ENCODE measurements at regions not wholly inside any gene's neighbourhood (a gene's known extent, or its start where the extent isn't known, plus 50 kb on each side); places are given as distances from the start of the nearest gene placed in this dataset.

- WGBS (ENCODE audit: insufficient coverage) = no CpG with 5 or more reads among the region's 2 CpGs
- ChIA-PET POLR2A (no interaction called here), CTCF (no interaction called here)
- Mint-ChIP-seq H3K27me3 (peaks cover 1 to 11% of the 10 kb centered on the region in 2 donors), H3K27ac (no peak overlapping the region), H3K4me1 (no peaks in the 10 kb centered on the region), H3K36me3 (no peaks in the 10 kb centered on the region), H3K9me3 (peaks cover 0 to under 1% (median 0%) of the 10 kb centered on the region in 3 donors), H3K4me3 (no peak overlapping the region)
- no peak overlapping the region for H3K4me3 ChIP-seq (ENCODE audit: control insufficient read depth in 1 of 2, extremely low read depth in 1 of 2, low read length in 1 of 2)
- H3K9me3 ChIP-seq = no peaks in the 10 kb centered on the region
- no peaks in the 10 kb centered on the region for H3K27me3 ChIP-seq (replicated peaks in 1 of 2; ENCODE audit: control insufficient read depth in 2 of 2, extremely low read depth in 1 of 2, insufficient read depth in 2 of 2, low read length in 1 of 2)
- H3K27ac ChIP-seq (ENCODE audit: low read length) = no peak overlapping the region
- H3K36me3 ChIP-seq (ENCODE audit: control insufficient read depth in 2 of 2, extremely low read depth in 1 of 2, insufficient read depth in 1 of 2, low read length in 1 of 2) = no peaks in the 10 kb centered on the region
- ATAC-seq (replicated peaks in 1 of 4) (no peak), DNase-seq (no peak)
- H3K4me1 ChIP-seq (ENCODE audit: control insufficient read depth in 1 of 2, extremely low read depth in 1 of 2, insufficient read depth in 2 of 2, low read length in 2 of 2) = no peaks in the 10 kb centered on the region
Observed at GRCh38 chr20:60713396-60713795, 538.7 kb upstream of the CDH4 start.

GRCh38 chr20:60715172-60715571 lies 536.9 kb upstream of the CDH4 start:
- Histone ChIP-seq H3K4me3 (ENCODE audit: control insufficient read depth in 1 of 2, extremely low read depth in 1 of 2, low read length in 1 of 2) (no peak overlapping the region), H3K9me3 (no peaks in the 10 kb centered on the region), H3K27me3 (replicated peaks in 1 of 2; ENCODE audit: control insufficient read depth in 2 of 2, extremely low read depth in 1 of 2, insufficient read depth in 2 of 2, low read length in 1 of 2) (no peaks in the 10 kb centered on the region), H3K36me3 (ENCODE audit: control insufficient read depth in 2 of 2, extremely low read depth in 1 of 2, insufficient read depth in 1 of 2, low read length in 1 of 2) (no peaks in the 10 kb centered on the region), H3K27ac (ENCODE audit: low read length) (no peak overlapping the region), H3K4me1 (ENCODE audit: control insufficient read depth in 1 of 2, extremely low read depth in 1 of 2, insufficient read depth in 2 of 2, low read length in 2 of 2) (no peaks in the 10 kb centered on the region)
- WGBS (ENCODE audit: insufficient coverage) = 68% methylated on average over 6 of the region's 9 CpGs
- Mint-ChIP-seq H3K36me3 (no peaks in the 10 kb centered on the region), H3K27me3 (peaks cover 1 to 25% of the 10 kb centered on the region in 2 donors), H3K4me3 (no peak overlapping the region), H3K4me1 (no peaks in the 10 kb centered on the region), H3K27ac (no peak overlapping the region), H3K9me3 (peaks cover 0 to 2% (median 0%) of the 10 kb centered on the region in 3 donors)
- ATAC-seq (replicated peaks in 1 of 4) (no peak), DNase-seq (no peak)
- ChIA-PET POLR2A (no interaction called here), CTCF (no interaction called here)

GRCh38 chr20:60718743-60719480 lies 533.1 kb upstream of the CDH4 start:
- Histone ChIP-seq H3K27ac (ENCODE audit: low read length) (no peak overlapping the region), H3K4me3 (ENCODE audit: control insufficient read depth in 1 of 2, extremely low read depth in 1 of 2, low read length in 1 of 2) (no peak overlapping the region), H3K4me1 (ENCODE audit: control insufficient read depth in 1 of 2, extremely low read depth in 1 of 2, insufficient read depth in 2 of 2, low read length in 2 of 2) (no peaks in the 10 kb centered on the region), H3K9me3 (no peaks in the 10 kb centered on the region), H3K36me3 (ENCODE audit: control insufficient read depth in 2 of 2, extremely low read depth in 1 of 2, insufficient read depth in 1 of 2, low read length in 1 of 2) (no peaks in the 10 kb centered on the region), H3K27me3 (replicated peaks in 1 of 2; ENCODE audit: control insufficient read depth in 2 of 2, extremely low read depth in 1 of 2, insufficient read depth in 2 of 2, low read length in 1 of 2) (no peaks in the 10 kb centered on the region)
- POLR2A ChIA-PET = no interaction called here
- H3K27me3 Mint-ChIP-seq = peaks cover 3 to 31% of the 10 kb centered on the region in 2 donors
- no peak for DNase-seq
- H3K4me1 Mint-ChIP-seq = no peaks in the 10 kb centered on the region
- CTCF ChIA-PET = no interaction called here
- H3K4me3 Mint-ChIP-seq = no peak overlapping the region
- 61% methylated on average over 11 of the region's 11 CpGs for WGBS (ENCODE audit: insufficient coverage)
- no peak for ATAC-seq (replicated peaks in 1 of 4)
- H3K9me3 Mint-ChIP-seq = peaks cover 0 to 2% (median 0%) of the 10 kb centered on the region in 3 donors
- H3K27ac Mint-ChIP-seq = no peak overlapping the region
- no peaks in the 10 kb centered on the region for H3K36me3 Mint-ChIP-seq

GRCh38 chr20:60725311-60725906 lies 526.7 kb upstream of the CDH4 start:
- Mint-ChIP-seq H3K9me3 (peaks cover 4 to 8% (median 6%) of the 10 kb centered on the region in 3 donors), H3K4me1 (no peaks in the 10 kb centered on the region), H3K36me3 (no peaks in the 10 kb centered on the region), H3K27ac (no peak overlapping the region), H3K4me3 (no peak overlapping the region), H3K27me3 (peaks cover 4% of the 10 kb centered on the region in 2 donors)
- 35% methylated on average over 4 of the region's 4 CpGs for WGBS (ENCODE audit: insufficient coverage)
- ChIA-PET CTCF (no interaction called here), POLR2A (no interaction called here)
- H3K36me3 ChIP-seq (ENCODE audit: control insufficient read depth in 2 of 2, extremely low read depth in 1 of 2, insufficient read depth in 1 of 2, low read length in 1 of 2) = no peaks in the 10 kb centered on the region
- no peak overlapping the region for H3K4me3 ChIP-seq (ENCODE audit: control insufficient read depth in 1 of 2, extremely low read depth in 1 of 2, low read length in 1 of 2)
- peaks cover 0 to 3% of the 10 kb centered on the region in 2 experiments for H3K27me3 ChIP-seq (replicated peaks in 1 of 2; ENCODE audit: control insufficient read depth in 2 of 2, extremely low read depth in 1 of 2, insufficient read depth in 2 of 2, low read length in 1 of 2)
- H3K9me3 ChIP-seq = no peaks in the 10 kb centered on the region
- no peak overlapping the region for H3K27ac ChIP-seq (ENCODE audit: low read length)
- DNase-seq (no peak), ATAC-seq (replicated peaks in 1 of 4) (no peak)
- no peaks in the 10 kb centered on the region for H3K4me1 ChIP-seq (ENCODE audit: control insufficient read depth in 1 of 2, extremely low read depth in 1 of 2, insufficient read depth in 2 of 2, low read length in 2 of 2)

- POLR2A ChIA-PET = no interaction called here
- CTCF ChIA-PET = no interaction called here
- H3K9me3 ChIP-seq = no peaks in the 10 kb centered on the region
- Mint-ChIP-seq H3K27me3 (peaks cover 0 to 2% of the 10 kb centered on the region in 2 donors), H3K4me1 (no peaks in the 10 kb centered on the region), H3K9me3 (peaks cover 4 to 8% (median 6%) of the 10 kb centered on the region in 3 donors), H3K4me3 (no peak overlapping the region), H3K27ac (no peak overlapping the region), H3K36me3 (no peaks in the 10 kb centered on the region)
- no CpG with 5 or more reads among the region's 1 CpG for WGBS (ENCODE audit: insufficient coverage)
- H3K36me3 ChIP-seq (ENCODE audit: control insufficient read depth in 2 of 2, extremely low read depth in 1 of 2, insufficient read depth in 1 of 2, low read length in 1 of 2) = no peaks in the 10 kb centered on the region
- H3K27ac ChIP-seq (ENCODE audit: low read length) = no peak overlapping the region
- peaks cover 0 to 3% of the 10 kb centered on the region in 2 experiments for H3K27me3 ChIP-seq (replicated peaks in 1 of 2; ENCODE audit: control insufficient read depth in 2 of 2, extremely low read depth in 1 of 2, insufficient read depth in 2 of 2, low read length in 1 of 2)
- H3K4me1 ChIP-seq (ENCODE audit: control insufficient read depth in 1 of 2, extremely low read depth in 1 of 2, insufficient read depth in 2 of 2, low read length in 2 of 2) = no peaks in the 10 kb centered on the region
- no peak for ATAC-seq (replicated peaks in 1 of 4)
- no peak for DNase-seq
- H3K4me3 ChIP-seq (ENCODE audit: control insufficient read depth in 1 of 2, extremely low read depth in 1 of 2, low read length in 1 of 2) = no peak overlapping the region
Observed at GRCh38 chr20:60727425-60727824, 524.6 kb upstream of the CDH4 start.

GRCh38 chr20:60728705-60729104 lies 523.4 kb upstream of the CDH4 start:
- DNase-seq (no peak), ATAC-seq (replicated peaks in 1 of 4) (no peak)
- H3K4me1 ChIP-seq (ENCODE audit: control insufficient read depth in 1 of 2, extremely low read depth in 1 of 2, insufficient read depth in 2 of 2, low read length in 2 of 2) = no peaks in the 10 kb centered on the region
- H3K9me3 ChIP-seq = no peaks in the 10 kb centered on the region
- POLR2A ChIA-PET = no interaction called here
- CTCF ChIA-PET = no interaction called here
- Mint-ChIP-seq H3K27me3 (peaks cover 0 to 2% of the 10 kb centered on the region in 2 donors), H3K9me3 (peaks cover 4 to 8% (median 6%) of the 10 kb centered on the region in 3 donors), H3K27ac (no peak overlapping the region), H3K4me1 (no peaks in the 10 kb centered on the region), H3K4me3 (no peak overlapping the region), H3K36me3 (no peaks in the 10 kb centered on the region)
- H3K36me3 ChIP-seq (ENCODE audit: control insufficient read depth in 2 of 2, extremely low read depth in 1 of 2, insufficient read depth in 1 of 2, low read length in 1 of 2) = no peaks in the 10 kb centered on the region
- H3K4me3 ChIP-seq (ENCODE audit: control insufficient read depth in 1 of 2, extremely low read depth in 1 of 2, low read length in 1 of 2) = no peak overlapping the region
- 66% methylated on average over 4 of the region's 4 CpGs for WGBS (ENCODE audit: insufficient coverage)
- H3K27ac ChIP-seq (ENCODE audit: low read length) = no peak overlapping the region
- H3K27me3 ChIP-seq (replicated peaks in 1 of 2; ENCODE audit: control insufficient read depth in 2 of 2, extremely low read depth in 1 of 2, insufficient read depth in 2 of 2, low read length in 1 of 2) = peaks cover 0 to 3% of the 10 kb centered on the region in 2 experiments

Data from T-cell (primary cell).